NCI-H446 (cell line): ENCODE measurements at regions not wholly inside any gene's neighbourhood (a gene's known extent, or its start where the extent isn't known, plus 50 kb on each side); places are given as distances from the start of the nearest gene placed in this dataset.
A peak's percentile ranks its signal among the peaks of the same experiment; 100 is the strongest.

Experiments
- DNase-seq, 2 experiments: peaks; one replicate each; lab custom pipeline; 2025; lab: John Stamatoyannopoulos, UW

DNA sequence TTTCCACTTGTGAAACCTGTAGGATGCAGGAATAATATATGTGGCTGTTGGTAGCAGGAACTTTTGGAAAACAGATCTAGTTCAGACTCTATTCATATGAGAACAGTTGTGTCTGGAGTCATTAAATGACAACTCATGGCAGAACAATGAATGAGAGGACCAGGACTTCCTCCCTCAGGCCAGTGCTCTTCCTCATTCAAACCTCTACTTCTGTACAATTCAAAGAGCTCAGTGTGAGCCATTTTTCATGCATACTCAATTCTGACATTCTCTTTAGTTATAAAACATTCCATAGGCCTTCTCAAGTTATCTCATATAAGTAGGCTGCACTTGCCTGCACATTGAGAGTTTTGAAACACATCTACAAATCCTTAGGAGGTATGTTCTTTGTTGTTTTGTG lies 1526.6 kb upstream of the FLRT2 start:
- no peak for DNase-seq

GRCh38 chr14:84006643-84007155 lies 1523.2 kb upstream of the FLRT2 start:
- no peak for DNase-seq

DNA sequence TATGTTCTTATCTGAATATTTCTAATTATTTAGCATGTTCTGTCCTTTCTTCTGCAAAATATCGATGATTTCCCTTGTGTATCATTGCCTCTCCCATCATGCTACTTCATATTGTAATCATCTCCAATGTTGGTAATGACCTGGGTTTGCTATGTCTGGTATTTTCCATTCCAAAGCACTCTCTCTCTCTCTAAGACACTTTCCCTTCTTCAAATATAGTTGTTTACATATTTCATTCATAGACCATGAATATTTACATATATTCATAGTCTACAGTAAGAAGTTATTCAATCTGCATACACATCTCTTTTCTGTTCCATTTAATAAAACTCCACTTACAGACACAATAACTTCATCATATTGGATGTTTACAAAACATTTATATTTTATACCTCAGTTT lies 1516.5 kb upstream of the FLRT2 start:
- DNase-seq: no peak

DNA sequence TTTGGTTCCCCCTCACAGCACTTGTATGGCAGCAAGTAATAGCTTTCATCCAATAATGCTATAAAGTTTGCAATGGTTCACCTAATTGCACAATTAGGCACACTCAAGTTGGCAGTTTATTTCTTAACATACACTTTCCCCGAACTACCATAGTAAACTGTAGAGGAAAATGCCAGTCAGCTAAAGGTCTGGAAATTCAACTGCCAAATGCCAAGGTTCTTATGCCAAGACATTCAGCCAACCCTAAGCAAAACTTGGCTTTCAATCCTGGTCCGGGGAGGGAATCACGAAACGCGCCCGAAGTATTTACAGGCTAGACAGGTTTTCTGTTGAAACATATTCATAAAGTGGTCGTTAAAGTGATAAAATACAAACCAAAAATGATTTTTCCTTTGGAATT lies 1512.4 kb upstream of the FLRT2 start:
- peak in 1 of 2 experiments; percentile 47 for DNase-seq

DNA sequence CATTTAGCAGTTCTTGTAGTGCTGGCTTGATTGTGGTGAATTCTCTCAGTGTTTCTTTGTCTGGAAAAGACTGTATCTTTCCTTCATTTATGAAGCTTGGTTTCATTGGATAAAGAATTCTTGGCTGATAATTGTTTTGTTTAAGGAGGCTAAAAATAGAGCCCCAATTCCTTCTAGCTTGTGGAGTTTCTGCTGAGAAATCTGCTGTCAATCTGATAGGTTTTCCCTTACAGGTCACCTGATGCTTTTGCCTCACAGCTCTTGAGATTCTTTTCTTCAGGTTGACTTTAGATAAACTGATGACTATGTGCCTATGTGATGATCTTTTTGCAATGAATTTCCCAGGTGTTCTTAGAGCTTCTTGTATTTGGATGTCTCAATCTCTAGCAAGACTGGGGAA lies 1508.5 kb upstream of the FLRT2 start:
- DNase-seq: no peak

DNA sequence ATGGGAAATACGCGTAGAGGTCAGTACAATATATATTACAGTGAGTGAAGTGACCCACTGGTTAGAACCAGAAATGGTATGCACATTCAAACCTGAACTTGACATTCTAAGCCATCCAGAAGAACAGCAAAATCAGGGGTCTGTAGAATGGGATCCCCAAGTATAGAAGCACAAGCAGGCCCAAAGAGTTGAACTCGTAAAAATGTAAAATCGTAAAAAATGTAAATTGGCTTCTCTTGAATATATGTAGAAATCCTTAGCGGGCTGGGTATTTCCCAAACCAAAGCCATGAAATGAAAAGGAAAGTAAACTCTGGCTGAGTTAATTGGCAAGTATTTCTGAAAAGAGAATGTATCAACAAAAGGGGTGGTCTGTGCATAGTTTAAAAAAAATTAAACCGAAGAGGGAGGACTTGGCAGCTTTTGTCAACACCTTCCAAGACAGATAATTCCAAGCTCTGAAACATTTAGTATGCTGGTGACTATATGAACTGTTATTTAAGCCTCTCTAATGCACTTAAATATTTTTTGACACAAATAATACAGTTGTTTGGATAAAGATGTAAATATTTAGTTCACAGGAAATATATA lies 1505.6 kb upstream of the FLRT2 start:
- no peak for DNase-seq

DNA sequence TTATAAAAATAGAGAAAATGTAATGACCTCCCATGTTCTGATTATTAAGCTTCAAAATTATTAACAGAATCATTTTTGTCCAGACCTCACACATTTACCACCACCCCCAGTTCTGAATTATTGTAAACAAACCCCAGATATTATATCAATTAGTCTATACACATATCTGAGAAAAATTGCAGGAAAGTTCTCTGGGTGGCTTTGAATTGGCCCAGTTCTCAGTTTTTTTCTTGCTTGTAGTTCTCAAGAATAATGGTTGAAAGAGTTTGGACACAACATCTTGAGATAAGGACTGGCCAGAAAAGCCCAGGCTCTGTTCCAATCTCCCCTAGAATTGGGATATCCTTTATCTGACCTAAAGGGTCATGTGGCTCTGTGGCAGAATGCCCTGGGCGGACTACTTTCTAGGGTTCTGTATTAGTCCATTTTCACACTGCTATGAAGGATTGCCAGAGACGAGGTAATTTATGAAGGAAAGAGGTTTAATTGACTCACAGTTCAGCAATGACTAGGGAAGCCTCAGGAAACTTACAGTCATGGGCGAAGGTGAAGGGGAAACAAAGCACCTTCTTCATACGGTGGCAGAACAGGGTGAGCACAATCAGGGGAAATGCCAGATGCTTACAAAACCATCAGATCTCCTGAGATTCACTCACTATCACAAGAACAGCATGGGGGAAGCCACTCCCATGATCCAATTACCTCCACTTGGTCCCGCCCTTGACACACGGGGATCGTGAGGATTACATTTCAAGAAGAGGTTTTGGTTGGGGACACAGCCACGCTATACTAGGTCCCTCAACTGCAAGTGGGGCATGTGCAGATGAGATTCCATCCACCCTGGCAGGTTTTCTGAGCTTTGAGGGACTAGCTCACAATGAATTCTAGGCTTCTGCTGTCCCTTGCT lies 1504.6 kb upstream of the FLRT2 start:
- DNase-seq: no peak

- DNase-seq: no peak
Measured at GRCh38 chr14:84027351-84027750, 1502.6 kb upstream of the FLRT2 start.

GRCh38 chr14:84028080-84028604 lies 1501.8 kb upstream of the FLRT2 start:
- DNase-seq: no peak

GRCh38 chr14:84029246-84029645 lies 1500.7 kb upstream of the FLRT2 start:
- DNase-seq: no peak

- no peak for DNase-seq
Measured at GRCh38 chr14:84029720-84030119, 1500.2 kb upstream of the FLRT2 start.

GRCh38 chr14:84036840-84037239 lies 1493.1 kb upstream of the FLRT2 start:
- DNase-seq: no peak

- no peak for DNase-seq
Measured at GRCh38 chr14:84037593-84037992, 1492.4 kb upstream of the FLRT2 start.

- no peak for DNase-seq
Measured at GRCh38 chr14:84040101-84040500, 1489.8 kb upstream of the FLRT2 start.

GRCh38 chr14:84041421-84041820 lies 1488.5 kb upstream of the FLRT2 start:
- DNase-seq: no peak

GRCh38 chr14:84042992-84043391 lies 1487.0 kb upstream of the FLRT2 start:
- DNase-seq: no peak

GRCh38 chr14:84064316-84065125 lies 1465.4 kb upstream of the FLRT2 start:
- no peak for DNase-seq

DNA sequence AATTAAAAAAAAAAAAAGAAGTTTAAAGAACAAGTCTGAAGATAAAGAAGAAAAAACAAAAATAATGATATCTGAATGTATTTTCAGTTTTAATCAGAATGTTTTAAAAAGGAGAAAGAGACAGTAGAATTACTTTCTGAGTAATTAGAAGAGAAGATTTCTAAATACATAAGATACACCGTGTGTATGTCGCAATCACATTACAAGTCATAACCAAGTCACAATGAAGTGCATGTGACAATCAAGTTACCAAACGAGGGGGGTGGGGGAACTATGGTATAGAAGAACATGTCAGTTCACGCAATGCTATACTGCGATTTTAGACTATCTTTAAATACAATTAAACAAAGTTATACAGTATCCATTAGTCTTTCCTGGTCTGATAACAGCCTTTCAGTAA lies 1464.1 kb upstream of the FLRT2 start:
- DNase-seq: no peak

- DNase-seq: no peak
Measured at GRCh38 chr14:84068288-84068687, 1461.7 kb upstream of the FLRT2 start.

DNA sequence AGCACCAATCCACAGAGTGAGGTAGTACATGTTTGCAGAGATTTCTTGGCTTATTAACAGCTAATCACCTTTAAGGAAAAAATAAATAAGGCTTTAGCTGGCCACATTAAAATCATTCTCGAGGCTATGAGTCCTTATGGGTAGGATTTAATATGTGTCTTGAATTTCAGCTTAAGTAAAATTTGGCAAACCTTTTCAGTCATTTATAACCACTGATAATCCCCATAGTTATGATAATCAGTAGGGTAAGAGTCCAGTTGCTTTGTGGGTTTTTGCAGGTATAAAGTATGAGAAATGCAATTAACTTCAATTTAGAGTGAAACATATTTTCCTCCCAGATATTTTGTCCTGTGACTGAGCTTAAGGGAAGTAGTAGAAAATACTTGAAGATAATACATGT lies 1458.9 kb upstream of the FLRT2 start:
- DNase-seq: no peak

- no peak for DNase-seq
Measured at GRCh38 chr14:84074626-84075025, 1455.3 kb upstream of the FLRT2 start.

DNA sequence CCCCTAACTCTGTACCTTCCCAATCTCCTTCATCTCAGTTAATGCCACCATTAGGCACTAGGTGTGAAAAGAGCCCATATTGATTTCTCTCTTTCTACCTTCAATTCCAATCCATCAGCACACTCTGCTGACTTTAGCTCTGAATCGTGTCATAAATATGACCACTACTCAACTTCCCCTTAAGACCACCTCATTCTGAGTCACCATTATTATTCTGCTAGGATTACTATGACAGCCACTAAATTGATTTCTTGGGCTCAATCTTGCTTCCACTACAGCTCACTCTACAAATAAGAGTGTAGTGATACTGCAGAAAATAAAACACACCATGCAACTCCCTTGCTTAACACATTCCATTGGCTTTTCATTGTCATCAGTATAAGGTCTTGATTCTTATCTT lies 1449.0 kb upstream of the FLRT2 start:
- DNase-seq: no peak
